WERI-Rb-1 (cell line): ENCODE measurements at regions not wholly inside any gene's neighbourhood (a gene's known extent, or its start where the extent isn't known, plus 50 kb on each side); places are given as distances from the start of the nearest gene placed in this dataset.

ENCODE experiments used
- DNase-seq: peaks from one replicate; pipeline ENCODE4 v3.0.0-alpha.2; 2020
- H3K27ac ChIP-seq: fragments of 250-450 bp; sonication (Bioruptor Pico); 2 replicates; pipeline ENCODE4 v1.5.1; 2020; ENCODE audit warnings: mild to moderate bottlenecking, moderate library complexity
- H3K27me3 ChIP-seq: fragments of 250-450 bp; sonication (Bioruptor Pico); 2 replicates; pipeline ENCODE4 v1.5.1; 2021; ENCODE audit warnings: mild to moderate bottlenecking, low read depth, moderate library complexity; ENCODE audit not compliant: insufficient read depth, severe bottlenecking
- H3K36me3 ChIP-seq: fragments of 250-450 bp; sonication (Bioruptor Pico); 2 replicates; pipeline ENCODE4 v1.5.1; 2020; ENCODE audit warnings: mild to moderate bottlenecking, moderate library complexity
- H3K4me3 ChIP-seq: 2 replicates; pipeline ENCODE4 v1.5.1; 2011; ENCODE audit warnings: low read depth, mild to moderate bottlenecking, control low read depth, low read length
- H3K9me3 ChIP-seq: fragments of 250-450 bp; sonication (Bioruptor Pico); 2 replicates; pipeline ENCODE4 v1.5.1; 2021; ENCODE audit warnings: mild to moderate bottlenecking, moderate library complexity; ENCODE audit not compliant: severe bottlenecking
- CTCF ChIP-seq: IDR thresholded peaks from 2 replicates; pipeline ENCODE4 v1.5.1; 2011; ENCODE audit warnings: low read depth, mild to moderate bottlenecking, control low read depth, inconsistent platforms, low read length

- Histone ChIP-seq H3K27ac (no peak overlapping the region), H3K9me3 (no peaks in the 10 kb centered on the region), H3K4me3 (no peak overlapping the region), H3K36me3 (no peaks in the 10 kb centered on the region), H3K27me3 (peaks cover 54% of the 10 kb centered on the region)
- TF ChIP-seq CTCF, result no peak
- DNase-seq, result no peak
These were observed 258.8 kb upstream of the CTBP2 start for GRCh38 chr10:125419146-125419545.

GRCh38 chr10:125417605-125418004 lies 257.2 kb upstream of the CTBP2 start:
- H3K36me3 ChIP-seq, result no peaks in the 10 kb centered on the region
- no peak overlapping the region for H3K4me3 ChIP-seq
- no peaks in the 10 kb centered on the region for H3K9me3 ChIP-seq
- TF ChIP-seq CTCF, result no peak
- H3K27me3 ChIP-seq, result peaks cover 48% of the 10 kb centered on the region
- H3K27ac ChIP-seq, result no peak overlapping the region
- DNase-seq, result no peak

GRCh38 chr10:125415964-125416363 lies 255.6 kb upstream of the CTBP2 start:
- H3K27ac ChIP-seq, result no peak overlapping the region

GRCh38 chr10:125415006-125415633 lies 254.8 kb upstream of the CTBP2 start:
- no peaks in the 10 kb centered on the region for H3K9me3 ChIP-seq
- no peak for TF ChIP-seq CTCF
- no peaks in the 10 kb centered on the region for H3K36me3 ChIP-seq
- no peak overlapping the region for H3K4me3 ChIP-seq
- no peak for DNase-seq
- H3K27me3 ChIP-seq, result peaks cover 39% of the 10 kb centered on the region
- H3K27ac ChIP-seq, result no peak overlapping the region

More at GRCh38 chr10:125415964-125416363, 255.6 kb upstream of the CTBP2 start:
- H3K27me3 ChIP-seq, result peaks cover 44% of the 10 kb centered on the region
- TF ChIP-seq CTCF, result no peak
- no peak for DNase-seq
- H3K4me3 ChIP-seq, result no peak overlapping the region
- no peaks in the 10 kb centered on the region for H3K36me3 ChIP-seq
- H3K9me3 ChIP-seq, result no peaks in the 10 kb centered on the region

GRCh38 chr10:125411724-125412123 lies 251.4 kb upstream of the CTBP2 start:
- H3K27me3 ChIP-seq, result peaks cover 48% of the 10 kb centered on the region
- no peak overlapping the region for H3K27ac ChIP-seq
- no peaks in the 10 kb centered on the region for H3K9me3 ChIP-seq
- DNase-seq, result no peak
- H3K4me3 ChIP-seq, result no peak overlapping the region
- no peak for TF ChIP-seq CTCF
- no peaks in the 10 kb centered on the region for H3K36me3 ChIP-seq

- H3K27me3 ChIP-seq, result peaks cover 37% of the 10 kb centered on the region
- no peaks in the 10 kb centered on the region for H3K36me3 ChIP-seq
- no peak overlapping the region for H3K27ac ChIP-seq
- no peak for TF ChIP-seq CTCF
- H3K9me3 ChIP-seq, result no peaks in the 10 kb centered on the region
- H3K4me3 ChIP-seq, result no peak overlapping the region
- DNase-seq, result no peak
These were observed 249.4 kb upstream of the CTBP2 start for GRCh38 chr10:125409756-125410155.
